ENCODE measurements at regions not wholly inside any gene's neighbourhood (a gene's known extent, or its start where the extent isn't known, plus 50 kb on each side); places are given as distances from the start of the nearest gene placed in this dataset.

DNA sequence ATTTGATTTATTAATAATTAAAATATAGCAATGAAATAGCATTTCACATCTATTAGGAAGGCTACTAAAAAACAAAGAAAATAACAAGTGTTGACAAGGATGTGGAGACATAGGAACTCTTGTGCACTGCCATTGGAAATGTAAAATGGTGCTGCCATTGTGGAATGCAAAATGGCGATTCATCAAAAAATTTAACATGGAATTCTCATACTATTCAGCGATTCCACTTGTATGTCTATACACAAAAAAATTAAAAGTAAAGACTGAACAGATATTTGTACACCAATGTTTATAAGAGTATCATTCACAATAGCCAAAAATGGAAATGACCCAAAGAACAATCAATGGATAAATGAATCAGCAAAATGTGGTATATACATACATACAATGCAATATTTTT is 101.3 kb upstream of the S1PR1 start:
- dilution Hi-C loops (cut with MboI; ENCODE audit: extremely low pct_ligation_motif_present, low sequenced_read_pairs) (no loop called here), intact Hi-C loops (cut with micrococcal nuclease) (no loop called here)
- TF ChIP-seq MYC (IDR thresholded peaks at IDR 0.05; ENCODE audit: low read depth, low read length) (no peak), JUN (IDR thresholded peaks at IDR 0.05; ENCODE audit: borderline replicate concordance, insufficient read depth, insufficient read length, low read depth) (no peak), FOS (IDR thresholded peaks at IDR 0.05; ENCODE audit: borderline replicate concordance, insufficient read depth, low read length) (no peak), POLR2AphosphoS5 (IDR thresholded peaks at IDR 0.05; ENCODE audit: insufficient read depth, low read depth, low read length) (no peak), POLR2A (IDR thresholded peaks at IDR 0.05; ENCODE audit: low read depth, low read length) (no peak), EZH2 (IDR thresholded peaks at IDR 0.05; ENCODE audit: borderline replicate concordance, low read depth, low read length, severe bottlenecking) (no peak), GATA2 (IDR thresholded peaks at IDR 0.05; ENCODE audit: insufficient read depth, insufficient read length, low read depth, low read length) (no peak), CTCF (IDR thresholded peaks at IDR 0.05; ENCODE audit: extremely low read depth in 1 of 2, insufficient read depth in 1 of 2, low read depth in 1 of 2, low read length in 2 of 2) (no peak)
- TF ChIP-seq, protein P1, sequence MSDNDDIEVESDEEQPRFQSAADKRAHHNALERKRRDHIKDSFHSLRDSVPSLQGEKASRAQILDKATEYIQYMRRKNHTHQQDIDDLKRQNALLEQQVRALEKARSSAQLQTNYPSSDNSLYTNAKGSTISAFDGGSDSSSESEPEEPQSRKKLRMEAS (IDR thresholded peaks at IDR 0.05; ENCODE audit: insufficient read depth, insufficient read length) = no peak
- ChIA-PET POLR2A (no interaction called here), CTCF (interaction anchor here (1.3 to 7.2 kb wide), 10 partner anchors 15 to 222 kb away, joined by 4 to 135 read pairs (median 18); partner anchors contain the start of gene S1PR1)
- H3K4me2 ChIP-seq (ENCODE audit: insufficient read depth, low read length) = no peak overlapping the region
- no peaks in the 10 kb centered on the region for H3K27me3 ChIP-seq (ENCODE audit: control insufficient read depth in 2 of 2, insufficient read depth in 2 of 2, low read length in 2 of 2)
- H3K79me2 ChIP-seq (ENCODE audit: control insufficient read depth, insufficient read depth, low read length) = no peaks in the 10 kb centered on the region
- no peak overlapping the region for H3K9ac ChIP-seq (replicated peaks; ENCODE audit: extremely low read depth, insufficient read depth, low read length)
- DNase-seq (ENCODE audit: low read depth, low spot score) (no peak), FAIRE-seq (no peak)
- H3K27ac ChIP-seq (ENCODE audit: insufficient read depth, low read depth, low read length) = no peak overlapping the region
- no peaks in the 10 kb centered on the region for H3K36me3 ChIP-seq (ENCODE audit: control insufficient read depth in 2 of 2, extremely low read depth in 1 of 2, insufficient read depth in 2 of 2, low read length in 2 of 2)
- BruUV-seq (replicated peaks) = no TSS peak
- H3K4me3 ChIP-seq (replicated peaks in 1 of 3; ENCODE audit: insufficient read depth in 1 of 3, low read depth in 1 of 3, low read length in 3 of 3) = no peak overlapping the region
- no peaks in the 10 kb centered on the region for H3K9me1 ChIP-seq (replicated peaks; ENCODE audit: control insufficient read depth, extremely low read depth, insufficient read depth, low read length)
- H4K20me1 ChIP-seq (replicated peaks; ENCODE audit: control insufficient read depth, extremely low read depth, insufficient read depth, low read length) = no peaks in the 10 kb centered on the region
- H2AFZ ChIP-seq (ENCODE audit: low read depth, low read length) = no peak overlapping the region
- peaks cover 28% of the 10 kb centered on the region for H3K4me1 ChIP-seq (ENCODE audit: control insufficient read depth, extremely low read depth, insufficient read depth, low read length)
- H3K9me3 ChIP-seq (replicated peaks; ENCODE audit: control insufficient read depth, insufficient read depth, low read length) = no peaks in the 10 kb centered on the region

All from endothelial cell of umbilical vein (primary cell).